OCI-LY7 (cell line): ENCODE measurements at regions not wholly inside any gene's neighbourhood (a gene's known extent, or its start where the extent isn't known, plus 50 kb on each side); places are given as distances from the start of the nearest gene placed in this dataset.

Experiments
- BruUV-seq: library from RNA; stranded (reverse); fragments of 400-500 nt; replicated peaks from 2 replicates; lab custom pipeline; 2021; lab: Mats Ljungman, UMichigan
- CTCF ChIA-PET: fragments of 300-600 bp; sonication (Branson Sonifier 250); formaldehyde crosslinking; loops from one replicate; lab custom pipeline; 2022; ENCODE audit warnings: antibody characterized with exemption; ENCODE audit not compliant: unreplicated experiment; lab: Charles Lee
- POLR2A ChIA-PET: fragments of 300-600 bp; sonication (Branson Sonifier 250); formaldehyde crosslinking; loops from one replicate; lab custom pipeline; 2022; ENCODE audit warnings: antibody characterized with exemption; lab: Charles Lee
- DNase-seq: peaks from one replicate; pipeline ENCODE4 v3.0.0-alpha.2; 2015; ENCODE audit warnings: low spot score
- H2AFZ ChIP-seq: fragments of 200-600 bp; sonication (generic), shearing (Covaris generic); 2 replicates; pipeline ENCODE4 v1.6.1; 2014; ENCODE audit warnings: mild to moderate bottlenecking, antibody characterized with exemption, low read length, moderate library complexity
- H3K27ac ChIP-seq: fragments of 200-600 bp; sonication (generic); 2 replicates; pipeline ENCODE4 v1.5.1; 2014; ENCODE audit warnings: mixed run types, low read depth, mild to moderate bottlenecking, moderate library complexity, low read length, inconsistent platforms; ENCODE audit not compliant: poor library complexity, severe bottlenecking
- H3K36me3 ChIP-seq: fragments of 200-600 bp; sonication (generic); 2 replicates; pipeline ENCODE4 v1.6.1; 2014; ENCODE audit warnings: mild to moderate bottlenecking, antibody characterized with exemption, low read length, moderate library complexity, mixed read lengths; ENCODE audit not compliant: insufficient read depth
- H3K4me1 ChIP-seq: fragments of 200-600 bp; sonication (generic); 2 replicates; pipeline ENCODE4 v1.5.1; 2014; ENCODE audit warnings: mild to moderate bottlenecking, low read length; ENCODE audit not compliant: insufficient read depth, poor library complexity, severe bottlenecking
- H3K4me2 ChIP-seq: fragments of 200-600 bp; sonication (generic); 2 replicates; pipeline ENCODE4 v1.6.1; 2014; ENCODE audit warnings: mild to moderate bottlenecking, low read length
- H3K4me3 ChIP-seq: fragments of 200-600 bp; sonication (generic); 2 replicates; pipeline ENCODE4 v1.5.1; 2014; ENCODE audit warnings: mild to moderate bottlenecking, low read depth, low read length; ENCODE audit not compliant: poor library complexity, severe bottlenecking
- H3K79me2 ChIP-seq: fragments of 200-600 bp; sonication (generic); 2 replicates; pipeline ENCODE4 v1.6.1; 2016; ENCODE audit warnings: low read depth, mild to moderate bottlenecking, low read length, moderate library complexity, mixed read lengths; ENCODE audit not compliant: insufficient read depth
- H3K9me2 ChIP-seq: fragments of 200-600 bp; sonication (generic); 2 replicates; pipeline ENCODE4 v1.6.1; 2016; ENCODE audit warnings: mild to moderate bottlenecking, low read length, mixed read lengths; ENCODE audit not compliant: insufficient read depth
- H3K9me3 ChIP-seq: fragments of 200-600 bp; sonication (generic); 2 replicates; pipeline ENCODE4 v1.6.1; 2014; ENCODE audit warnings: mild to moderate bottlenecking, mixed run types, low read length, mixed read lengths
- H4K20me1 ChIP-seq: fragments of 200-600 bp; sonication (generic); 2 replicates; pipeline ENCODE4 v1.6.1; 2014; ENCODE audit warnings: mild to moderate bottlenecking, antibody characterized with exemption, low read length, moderate library complexity, mixed read lengths; ENCODE audit not compliant: insufficient read depth
- EZH2phosphoT487 ChIP-seq: fragments of 200-600 bp; sonication (generic); IDR thresholded peaks from 2 replicates; pipeline ENCODE4 v1.6.1; 2018; ENCODE audit warnings: low read depth, borderline replicate concordance, mild to moderate bottlenecking, mixed run types, antibody characterized with exemption, low read length, moderate library complexity, mixed read lengths
- intact Hi-C: fragments of 100-400 bp; cut with micrococcal nuclease; formaldehyde crosslinking; loops from one replicate; pipeline ENCODE4 v1.10.0; 2022; ENCODE audit not compliant: unreplicated experiment
- TF ChIP-seq, protein P1 (sequence below): fragments of 200-600 bp; sonication (generic); conservative IDR thresholded peaks from 2 replicates; pipeline ENCODE4 v1.5.1; 2014; ENCODE audit warnings: mild to moderate bottlenecking, antibody characterized with exemption, low read length, moderate library complexity, mixed read lengths

DNA sequence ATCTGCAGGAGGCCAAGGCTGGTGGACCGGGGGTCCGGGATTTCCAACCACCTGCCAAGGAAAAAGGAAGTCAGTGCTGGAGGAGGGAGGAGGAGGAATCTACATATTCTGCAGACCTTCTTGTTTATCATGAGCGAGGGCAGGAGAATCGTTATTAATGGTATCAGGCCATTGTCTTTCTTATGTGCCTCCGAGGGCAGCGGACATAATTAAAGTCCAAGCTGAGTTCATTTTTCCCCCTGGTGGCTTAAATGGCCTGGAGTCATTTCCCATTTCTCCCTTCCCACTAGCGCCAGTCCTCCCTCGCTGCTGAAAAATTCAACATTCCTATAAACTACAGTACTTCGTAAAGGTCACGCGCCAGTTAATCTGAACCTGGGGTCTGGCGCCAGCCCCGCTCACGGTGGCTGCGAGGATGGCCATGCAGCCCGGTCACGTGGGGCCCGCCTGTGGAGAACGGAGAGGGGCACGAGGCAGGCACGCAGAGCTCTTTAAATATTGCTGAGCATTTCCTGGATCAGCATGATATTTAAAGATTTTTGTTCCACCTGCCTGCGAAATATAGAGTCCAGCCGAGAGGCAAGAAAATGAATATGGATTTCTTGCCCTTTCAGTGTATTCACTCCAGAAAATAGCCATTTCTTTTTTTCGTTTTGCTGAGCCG is 85.2 kb upstream of the PCDH8 start:
- CTCF ChIA-PET, result no interaction called here
- Histone ChIP-seq H4K20me1 (no peaks in the 10 kb centered on the region), H3K4me3 (no peak overlapping the region), H3K36me3 (no peaks in the 10 kb centered on the region), H3K9me2 (no peaks in the 10 kb centered on the region), H3K79me2 (no peaks in the 10 kb centered on the region), H3K9me3 (no peaks in the 10 kb centered on the region), H3K4me1 (no peaks in the 10 kb centered on the region), H3K27ac (no peak overlapping the region), H2AFZ (no peak overlapping the region), H3K4me2 (no peak overlapping the region)
- no peak for TF ChIP-seq EZH2phosphoT487
- TF ChIP-seq, protein P1, sequence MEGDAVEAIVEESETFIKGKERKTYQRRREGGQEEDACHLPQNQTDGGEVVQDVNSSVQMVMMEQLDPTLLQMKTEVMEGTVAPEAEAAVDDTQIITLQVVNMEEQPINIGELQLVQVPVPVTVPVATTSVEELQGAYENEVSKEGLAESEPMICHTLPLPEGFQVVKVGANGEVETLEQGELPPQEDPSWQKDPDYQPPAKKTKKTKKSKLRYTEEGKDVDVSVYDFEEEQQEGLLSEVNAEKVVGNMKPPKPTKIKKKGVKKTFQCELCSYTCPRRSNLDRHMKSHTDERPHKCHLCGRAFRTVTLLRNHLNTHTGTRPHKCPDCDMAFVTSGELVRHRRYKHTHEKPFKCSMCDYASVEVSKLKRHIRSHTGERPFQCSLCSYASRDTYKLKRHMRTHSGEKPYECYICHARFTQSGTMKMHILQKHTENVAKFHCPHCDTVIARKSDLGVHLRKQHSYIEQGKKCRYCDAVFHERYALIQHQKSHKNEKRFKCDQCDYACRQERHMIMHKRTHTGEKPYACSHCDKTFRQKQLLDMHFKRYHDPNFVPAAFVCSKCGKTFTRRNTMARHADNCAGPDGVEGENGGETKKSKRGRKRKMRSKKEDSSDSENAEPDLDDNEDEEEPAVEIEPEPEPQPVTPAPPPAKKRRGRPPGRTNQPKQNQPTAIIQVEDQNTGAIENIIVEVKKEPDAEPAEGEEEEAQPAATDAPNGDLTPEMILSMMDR, result no peak
- no peak for DNase-seq
- intact Hi-C loops, result no loop called here
- BruUV-seq, result no TSS peak
- POLR2A ChIA-PET, result no interaction called here

DNA sequence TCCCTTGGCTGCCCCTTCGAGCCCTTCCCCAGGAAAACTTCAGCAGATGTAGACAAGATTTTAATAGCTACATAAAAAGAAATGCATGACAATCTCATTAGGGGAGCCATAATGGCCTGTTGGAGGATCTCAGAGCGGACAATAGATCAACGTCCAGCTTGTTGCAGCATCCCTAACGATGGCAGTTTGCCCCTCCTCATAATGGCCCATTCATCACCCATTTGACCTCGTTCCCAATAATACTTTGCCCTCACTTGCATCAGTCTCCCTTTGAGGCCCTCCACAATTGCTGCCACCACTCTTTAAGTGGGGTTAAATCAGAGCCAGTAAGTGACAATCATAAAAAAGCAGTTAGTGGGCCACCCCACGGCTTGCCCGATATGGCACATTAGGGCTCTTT is 84.7 kb upstream of the PCDH8 start:
- Histone ChIP-seq H3K4me1 (no peaks in the 10 kb centered on the region), H3K4me2 (no peak overlapping the region), H2AFZ (no peak overlapping the region), H4K20me1 (no peaks in the 10 kb centered on the region), H3K9me2 (no peaks in the 10 kb centered on the region), H3K27ac (no peak overlapping the region), H3K36me3 (no peaks in the 10 kb centered on the region), H3K4me3 (no peak overlapping the region), H3K9me3 (no peaks in the 10 kb centered on the region), H3K79me2 (no peaks in the 10 kb centered on the region)
- no TSS peak for BruUV-seq
- no peak for DNase-seq
- no peak for TF ChIP-seq EZH2phosphoT487
- TF ChIP-seq, protein P1, result no peak
- intact Hi-C loops, result no loop called here
- CTCF ChIA-PET, result no interaction called here
- POLR2A ChIA-PET, result no interaction called here

DNA sequence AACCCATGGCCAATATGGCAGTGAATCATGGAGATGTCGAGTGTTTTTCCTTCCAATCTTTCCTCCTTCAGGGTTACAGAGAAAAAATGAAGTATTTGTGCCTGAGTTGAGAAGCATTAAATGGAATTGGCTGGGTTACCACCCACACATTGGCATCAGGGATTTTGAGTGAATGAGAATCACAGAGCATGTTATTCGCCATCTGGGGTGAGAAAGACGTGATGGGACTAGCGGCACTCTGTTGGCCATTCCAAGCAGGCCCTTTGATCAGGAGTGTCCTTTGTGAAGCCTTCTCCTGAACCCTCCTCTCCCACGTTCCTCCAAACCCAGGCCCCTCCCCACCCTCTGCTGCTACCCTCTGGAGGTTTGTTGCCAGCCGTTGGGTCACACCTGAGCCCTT is 84.2 kb upstream of the PCDH8 start:
- CTCF ChIA-PET, result no interaction called here
- no peak overlapping the region for H3K4me3 ChIP-seq
- no TSS peak for BruUV-seq

More for the DNA sequence above, 84.2 kb upstream of the PCDH8 start:
- H3K36me3 ChIP-seq, result no peaks in the 10 kb centered on the region
- POLR2A ChIA-PET, result no interaction called here
- no peak overlapping the region for H2AFZ ChIP-seq
- intact Hi-C loops, result no loop called here
- H3K9me3 ChIP-seq, result no peaks in the 10 kb centered on the region
- no peaks in the 10 kb centered on the region for H3K4me1 ChIP-seq
- TF ChIP-seq, protein P1, result no peak
- no peak for TF ChIP-seq EZH2phosphoT487
- H3K9me2 ChIP-seq, result no peaks in the 10 kb centered on the region
- no peak for DNase-seq
- H4K20me1 ChIP-seq, result no peaks in the 10 kb centered on the region
- H3K79me2 ChIP-seq, result no peaks in the 10 kb centered on the region
- H3K4me2 ChIP-seq, result no peak overlapping the region
- H3K27ac ChIP-seq, result no peak overlapping the region
